NCI-H2107 (cell line): ENCODE measurements at regions not wholly inside any gene's neighbourhood (a gene's known extent, or its start where the extent isn't known, plus 50 kb on each side); places are given as distances from the start of the nearest gene placed in this dataset.

Source experiments
- DNase-seq: peaks from one replicate; lab custom pipeline; 2025; lab: John Stamatoyannopoulos, UW

- no peak for DNase-seq
These were observed 2266.9 kb downstream of the PCDH7 start for GRCh38 chr4:32987111-32987510.

DNA sequence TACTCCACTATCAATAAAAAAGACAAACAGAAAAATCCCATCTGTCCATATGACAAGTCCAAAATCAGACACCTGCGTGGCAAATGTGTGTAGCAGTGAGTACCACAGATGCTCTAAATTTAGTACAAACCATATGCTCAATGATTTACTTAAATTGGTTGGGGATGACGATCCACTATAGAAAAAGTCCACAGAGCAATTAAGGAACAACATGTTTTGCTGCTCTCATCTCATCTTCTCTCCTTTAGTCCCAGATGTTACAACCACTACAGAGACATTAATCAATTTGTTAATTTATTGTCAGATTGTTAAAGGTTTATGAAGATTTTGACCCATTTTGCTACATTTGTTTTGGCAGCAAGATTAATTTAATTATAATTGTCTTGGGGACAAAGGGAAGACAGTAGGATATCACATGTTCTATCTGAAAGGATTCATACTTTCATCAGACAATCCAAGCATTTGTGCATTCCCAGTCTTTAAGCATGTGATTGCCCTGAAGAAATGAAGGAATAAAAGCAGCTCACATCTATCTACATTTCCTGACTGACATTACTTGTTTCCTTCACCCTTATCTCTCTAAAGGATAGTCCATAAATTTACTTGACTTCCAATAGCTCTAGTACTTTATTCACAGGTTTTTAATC, 2268.1 kb downstream of the PCDH7 start:
- no peak for DNase-seq

DNA sequence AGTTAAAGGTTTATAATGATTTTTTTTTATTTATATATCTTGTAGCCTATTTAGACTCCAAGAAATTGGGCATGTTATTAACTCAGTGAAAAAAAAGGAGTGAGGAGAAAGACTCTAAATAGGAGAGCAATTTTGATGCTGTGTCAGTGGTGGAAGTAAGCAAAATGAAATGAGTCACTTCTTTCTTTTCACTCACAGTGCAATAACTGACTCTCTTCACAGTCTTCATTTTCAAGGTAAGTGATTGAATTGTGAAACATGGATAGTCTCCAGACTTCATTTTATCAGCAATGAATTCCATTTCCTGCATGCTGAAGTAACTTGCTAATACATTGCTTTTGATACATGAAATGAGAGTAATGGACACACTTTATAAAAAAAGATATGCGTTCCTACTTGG, 2271.5 kb downstream of the PCDH7 start:
- DNase-seq: no peak

GRCh38 chr4:32994981-32995881, 2275.1 kb downstream of the PCDH7 start:
- DNase-seq: no peak

GRCh38 chr4:33013282-33013681, 2293.1 kb downstream of the PCDH7 start:
- no peak for DNase-seq

DNA sequence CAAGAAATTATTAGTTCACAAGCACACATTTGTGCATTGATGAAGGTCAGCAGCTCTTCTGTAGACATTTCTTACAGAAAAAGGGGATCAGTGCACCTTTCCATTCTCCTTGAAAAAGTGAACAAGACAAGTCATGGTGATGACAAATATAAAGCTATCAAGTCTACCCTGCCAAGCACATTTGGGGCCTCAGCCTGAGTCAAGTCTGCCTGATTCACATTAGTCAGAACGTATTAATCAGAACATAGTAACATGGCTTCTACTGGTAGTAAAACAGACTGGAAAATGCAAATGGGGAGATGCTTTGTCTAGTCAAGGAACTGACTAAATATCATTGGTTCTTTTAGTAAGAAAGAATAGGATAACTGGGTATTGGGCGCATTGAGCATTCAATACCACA, 2305.1 kb downstream of the PCDH7 start:
- no peak for DNase-seq

- DNase-seq: no peak
These were observed 2309.8 kb downstream of the PCDH7 start for GRCh38 chr4:33029976-33030375.

- no peak for DNase-seq
These were observed 2311.2 kb downstream of the PCDH7 start for GRCh38 chr4:33031328-33031727.

GRCh38 chr4:33037464-33037863, 2317.3 kb downstream of the PCDH7 start:
- no peak for DNase-seq

- no peak for DNase-seq
These were observed 2325.2 kb downstream of the PCDH7 start for GRCh38 chr4:33045334-33045733.

GRCh38 chr4:33052241-33052640, 2332.1 kb downstream of the PCDH7 start:
- DNase-seq: no peak

DNA sequence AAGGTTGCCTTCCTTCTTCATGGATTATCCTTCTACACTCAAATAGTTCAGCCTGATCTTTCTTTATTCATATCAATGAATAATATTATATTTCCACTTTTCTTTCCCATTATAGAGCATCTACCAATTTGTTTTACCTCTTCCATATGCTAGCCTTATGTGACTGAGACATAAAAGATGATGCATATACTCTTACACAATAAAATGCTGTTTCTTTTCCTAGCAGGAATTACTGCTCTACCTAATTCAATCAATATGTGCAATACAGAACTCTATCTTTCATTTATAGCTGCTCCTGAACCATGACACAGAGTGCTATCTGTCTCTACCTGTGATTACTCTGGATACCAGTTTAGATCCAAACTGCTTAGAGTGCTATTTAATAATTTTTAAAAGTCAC, 2334.0 kb downstream of the PCDH7 start:
- DNase-seq: no peak

GRCh38 chr4:33054656-33055196, 2334.6 kb downstream of the PCDH7 start:
- no peak for DNase-seq

- DNase-seq: no peak
These were observed 2337.6 kb downstream of the PCDH7 start for GRCh38 chr4:33057736-33058135.

DNA sequence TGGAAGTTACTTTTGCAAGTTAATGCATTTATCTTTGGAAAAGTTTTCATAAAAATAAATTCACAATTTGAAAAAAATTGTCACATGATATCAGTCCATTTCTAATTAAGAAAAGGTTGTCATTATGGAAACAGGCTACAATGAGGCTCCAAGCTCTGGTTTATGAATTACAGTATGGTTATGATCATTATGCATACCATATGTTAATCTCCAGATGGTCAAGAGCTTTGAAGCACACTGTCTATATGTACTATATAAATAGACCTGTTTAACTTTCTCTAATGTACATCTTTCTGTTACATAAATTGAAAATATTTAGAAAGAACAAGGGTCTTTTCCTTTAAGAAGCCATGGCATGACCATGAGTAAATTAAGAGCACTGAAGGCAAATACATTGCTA, 2338.8 kb downstream of the PCDH7 start:
- no peak for DNase-seq

- DNase-seq: no peak
These were observed 2340.7 kb downstream of the PCDH7 start for GRCh38 chr4:33060674-33061542.

- no peak for DNase-seq
These were observed 2341.6 kb downstream of the PCDH7 start for GRCh38 chr4:33061727-33062126.

DNA sequence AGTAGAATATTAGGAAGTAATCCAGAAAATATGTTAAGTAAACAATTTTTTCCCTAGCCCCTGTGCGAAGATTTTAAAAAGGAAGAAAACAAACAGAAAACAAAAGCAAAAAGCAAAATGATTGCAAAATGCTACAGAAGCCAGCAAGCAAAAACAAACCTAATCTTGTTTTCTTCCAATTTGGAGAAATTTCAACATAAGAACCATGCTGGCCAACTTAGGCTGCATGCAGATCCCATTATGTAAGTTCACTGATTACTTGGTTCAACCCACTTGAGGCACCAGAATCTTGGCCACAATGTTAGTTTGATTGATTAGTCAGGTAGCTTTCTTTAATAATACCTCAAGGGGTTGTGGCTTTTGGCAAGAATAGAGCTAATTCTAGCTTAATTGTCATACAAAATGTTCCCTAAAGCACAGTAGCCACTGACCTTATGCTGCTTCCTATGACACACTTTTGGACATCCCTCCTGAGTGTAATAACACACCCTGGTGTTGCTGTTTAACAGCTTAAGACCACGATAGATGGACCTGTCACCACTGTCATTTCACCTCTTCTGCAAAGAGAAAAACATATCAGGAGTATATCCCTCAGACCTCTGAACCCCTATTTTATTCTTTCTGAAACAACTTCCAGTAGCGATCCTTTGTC, 2342.1 kb downstream of the PCDH7 start:
- DNase-seq: no peak

DNA sequence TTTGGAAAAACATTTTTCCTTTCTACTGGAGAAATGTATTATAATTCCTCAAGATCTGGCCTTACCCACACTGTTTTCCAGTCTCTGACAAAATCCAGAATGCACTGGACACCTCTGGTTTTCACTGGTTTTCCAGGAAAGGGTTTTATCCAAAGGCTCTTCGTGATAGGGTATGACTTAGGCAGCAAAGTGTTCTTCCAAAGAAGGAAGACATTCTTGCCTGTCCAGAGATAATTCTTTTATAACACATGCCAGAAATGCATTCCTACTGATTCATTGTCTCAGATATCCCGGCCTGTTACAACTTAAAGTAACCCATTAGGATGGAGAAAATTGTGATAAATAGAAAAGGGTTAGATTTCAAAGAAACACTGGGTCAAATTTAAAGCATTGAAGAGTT, 2343.1 kb downstream of the PCDH7 start:
- DNase-seq: no peak

- DNase-seq: no peak
These were observed 2344.1 kb downstream of the PCDH7 start for GRCh38 chr4:33064238-33064637.

DNA sequence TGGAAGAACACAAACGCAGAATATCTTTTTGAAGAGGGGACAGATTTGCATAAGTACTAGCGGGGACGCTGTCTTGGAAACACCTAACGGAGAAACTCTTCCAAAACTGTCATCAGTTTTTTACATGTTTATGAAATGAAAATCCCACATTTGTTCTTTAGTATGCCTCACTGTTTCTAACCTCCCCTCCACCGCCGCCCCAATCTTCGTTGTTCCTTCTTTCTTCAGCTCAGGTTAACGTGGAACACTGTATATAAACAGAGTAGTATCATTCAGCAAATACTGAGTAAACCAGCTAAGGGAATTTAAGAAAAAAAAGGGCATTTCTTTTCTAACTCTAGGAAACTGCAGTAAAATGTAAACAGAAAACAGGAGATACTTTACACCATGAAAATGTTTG, 2345.6 kb downstream of the PCDH7 start:
- no peak for DNase-seq

- no peak for DNase-seq
These were observed 2347.1 kb downstream of the PCDH7 start for GRCh38 chr4:33067221-33067620.
